ENCODE measurements at regions not wholly inside any gene's neighbourhood (a gene's known extent, or its start where the extent isn't known, plus 50 kb on each side); places are given as distances from the start of the nearest gene placed in this dataset.
A peak's percentile ranks its signal among the peaks of the same experiment; 100 is the strongest.

DNA sequence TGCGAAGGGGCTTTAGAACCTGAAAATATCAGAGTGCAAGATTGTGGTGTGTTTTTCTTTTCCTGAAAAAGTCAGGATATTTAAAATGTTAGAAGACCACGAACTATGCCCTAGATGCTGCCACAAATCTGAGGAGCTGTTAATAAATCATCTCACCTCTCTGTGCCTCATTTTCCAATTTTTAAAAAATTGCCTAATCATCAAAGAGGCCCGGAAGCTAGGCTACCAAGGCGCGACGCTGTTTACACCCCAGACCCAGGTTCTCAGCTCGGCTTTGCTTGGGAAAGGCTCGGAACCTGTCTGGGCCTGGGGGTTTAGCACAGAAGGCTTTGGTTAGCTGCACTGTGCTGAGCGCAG is 409.6 kb downstream of the BCOR start:
- Mint-ChIP-seq H3K4me1 (ENCODE audit: low read depth, unreplicated experiment) (no peaks in the 10 kb centered on the region), H3K27ac (ENCODE audit: unreplicated experiment) (no peak overlapping the region), H3K9me3 (ENCODE audit: low read depth, unreplicated experiment) (no peaks in the 10 kb centered on the region), H3K27me3 (ENCODE audit: unreplicated experiment) (peaks cover 66% of the 10 kb centered on the region), H3K4me3 (ENCODE audit: low read depth, unreplicated experiment) (peak overlapping the region; percentile 14), H3K36me3 (ENCODE audit: insufficient read depth, unreplicated experiment) (no peaks in the 10 kb centered on the region)
- DNase-seq: no peak
- BruUV-seq (replicated peaks): no TSS peak
- CTCF ChIA-PET: no interaction called here
- TF ChIP-seq, protein P1, sequence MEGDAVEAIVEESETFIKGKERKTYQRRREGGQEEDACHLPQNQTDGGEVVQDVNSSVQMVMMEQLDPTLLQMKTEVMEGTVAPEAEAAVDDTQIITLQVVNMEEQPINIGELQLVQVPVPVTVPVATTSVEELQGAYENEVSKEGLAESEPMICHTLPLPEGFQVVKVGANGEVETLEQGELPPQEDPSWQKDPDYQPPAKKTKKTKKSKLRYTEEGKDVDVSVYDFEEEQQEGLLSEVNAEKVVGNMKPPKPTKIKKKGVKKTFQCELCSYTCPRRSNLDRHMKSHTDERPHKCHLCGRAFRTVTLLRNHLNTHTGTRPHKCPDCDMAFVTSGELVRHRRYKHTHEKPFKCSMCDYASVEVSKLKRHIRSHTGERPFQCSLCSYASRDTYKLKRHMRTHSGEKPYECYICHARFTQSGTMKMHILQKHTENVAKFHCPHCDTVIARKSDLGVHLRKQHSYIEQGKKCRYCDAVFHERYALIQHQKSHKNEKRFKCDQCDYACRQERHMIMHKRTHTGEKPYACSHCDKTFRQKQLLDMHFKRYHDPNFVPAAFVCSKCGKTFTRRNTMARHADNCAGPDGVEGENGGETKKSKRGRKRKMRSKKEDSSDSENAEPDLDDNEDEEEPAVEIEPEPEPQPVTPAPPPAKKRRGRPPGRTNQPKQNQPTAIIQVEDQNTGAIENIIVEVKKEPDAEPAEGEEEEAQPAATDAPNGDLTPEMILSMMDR (IDR thresholded peaks at IDR 0.05; ENCODE audit: unreplicated experiment): no peak
- intact Hi-C loops (cut with micrococcal nuclease; ENCODE audit: unreplicated experiment): no loop called here

DNA sequence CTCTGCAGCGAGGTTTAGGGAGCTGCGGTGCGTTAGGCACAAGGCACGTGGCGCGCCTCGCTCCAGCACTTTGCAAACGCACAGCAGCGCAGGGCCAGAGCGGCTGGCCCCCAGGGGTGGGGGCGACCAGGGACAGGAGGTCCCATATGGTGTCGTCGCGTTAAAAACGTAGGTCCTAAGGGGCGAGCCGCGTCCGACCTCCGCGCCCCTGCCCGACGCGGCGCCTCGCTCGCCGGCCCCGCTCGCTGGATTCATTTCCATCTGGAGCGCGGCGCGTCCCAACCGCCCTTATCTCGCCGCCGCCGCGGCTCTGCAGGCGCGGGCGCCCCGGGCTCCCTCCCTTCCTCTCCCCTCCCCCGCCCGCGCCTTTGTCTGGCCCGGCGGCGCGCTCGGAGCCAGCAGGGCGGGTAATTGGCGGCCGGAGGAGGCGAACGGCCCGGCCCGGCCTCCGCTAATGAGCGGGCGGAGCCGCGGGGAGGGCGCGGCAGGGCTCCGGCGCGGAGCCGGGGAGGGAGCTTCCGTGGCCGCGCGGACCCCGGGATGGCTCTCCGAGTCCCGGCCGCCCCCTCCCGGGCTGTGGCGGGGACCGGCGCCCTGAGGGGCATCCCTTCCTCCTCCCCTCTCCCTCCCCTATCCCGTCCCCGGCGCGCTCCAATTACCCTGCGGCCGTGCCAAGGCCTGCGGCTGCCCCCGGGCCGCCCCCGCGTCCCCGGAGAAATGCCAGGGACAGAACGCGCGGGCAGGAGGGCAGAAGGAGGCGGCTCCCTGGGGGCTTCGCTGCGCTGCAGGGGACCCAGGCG is 409.0 kb downstream of the BCOR start:
- Mint-ChIP-seq H3K27ac (ENCODE audit: unreplicated experiment) (no peak overlapping the region), H3K36me3 (ENCODE audit: insufficient read depth, unreplicated experiment) (no peaks in the 10 kb centered on the region)
- CTCF ChIA-PET: no interaction called here

DNA sequence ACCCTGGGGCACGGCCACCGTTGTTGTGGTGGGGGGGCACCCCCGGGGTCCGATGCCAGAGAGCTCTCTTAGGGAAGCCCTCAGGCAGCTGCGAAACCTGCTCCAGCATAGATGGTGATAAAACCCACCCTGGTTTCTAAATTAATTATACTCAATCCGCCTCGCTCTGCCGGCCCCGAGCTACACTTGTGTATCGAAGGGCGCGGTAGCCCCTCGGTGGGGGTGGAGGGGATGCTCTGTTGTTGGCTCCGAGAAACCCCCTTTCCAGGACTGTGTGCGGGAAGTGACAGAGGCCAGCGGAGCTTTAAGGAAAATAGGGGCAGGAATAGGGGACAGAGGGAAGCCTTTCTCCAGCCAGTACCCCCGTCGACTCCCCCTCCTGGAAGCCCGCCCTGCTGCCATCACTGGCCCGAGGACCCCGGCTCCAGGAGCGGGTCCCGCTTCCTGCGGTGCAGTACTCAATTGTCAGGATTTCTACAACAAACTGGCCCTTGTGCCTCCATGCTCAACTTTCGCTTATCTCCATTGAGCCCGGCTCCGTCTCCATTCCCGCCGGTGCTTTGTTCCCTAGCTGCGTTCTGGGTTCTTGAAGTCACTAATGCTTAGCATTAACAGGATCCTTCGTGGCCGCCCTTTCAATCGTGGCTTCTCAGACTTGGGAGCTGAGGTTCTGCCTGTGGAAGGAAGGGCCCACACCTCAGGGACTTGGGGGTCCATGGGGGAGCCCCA is 408.2 kb downstream of the BCOR start:
- Mint-ChIP-seq H3K4me3 (ENCODE audit: low read depth, unreplicated experiment) (peak overlapping the region; percentile 14), H3K27me3 (ENCODE audit: unreplicated experiment) (peaks cover 76% of the 10 kb centered on the region), H3K4me1 (ENCODE audit: low read depth, unreplicated experiment) (no peaks in the 10 kb centered on the region), H3K36me3 (ENCODE audit: insufficient read depth, unreplicated experiment) (no peaks in the 10 kb centered on the region), H3K27ac (ENCODE audit: unreplicated experiment) (no peak overlapping the region), H3K9me3 (ENCODE audit: low read depth, unreplicated experiment) (no peaks in the 10 kb centered on the region)
- intact Hi-C loops (cut with micrococcal nuclease; ENCODE audit: unreplicated experiment): no loop called here
- CTCF ChIA-PET: no interaction called here
- TF ChIP-seq, protein P1 (IDR thresholded peaks at IDR 0.05; ENCODE audit: unreplicated experiment): no peak
- DNase-seq: no peak
- no TSS peak for BruUV-seq (replicated peaks)

More for the DNA sequence above, 409.0 kb downstream of the BCOR start:
- intact Hi-C loops (cut with micrococcal nuclease; ENCODE audit: unreplicated experiment): no loop called here
- Mint-ChIP-seq H3K27me3 (ENCODE audit: unreplicated experiment) (peaks cover 72% of the 10 kb centered on the region), H3K4me1 (ENCODE audit: low read depth, unreplicated experiment) (no peaks in the 10 kb centered on the region), H3K9me3 (ENCODE audit: low read depth, unreplicated experiment) (no peaks in the 10 kb centered on the region), H3K4me3 (ENCODE audit: low read depth, unreplicated experiment) (peak overlapping the region; percentile 14)
- BruUV-seq (replicated peaks): no TSS peak
- TF ChIP-seq, protein P1 (IDR thresholded peaks at IDR 0.05; ENCODE audit: unreplicated experiment): no peak
- peak; percentile 56 for DNase-seq

DNA sequence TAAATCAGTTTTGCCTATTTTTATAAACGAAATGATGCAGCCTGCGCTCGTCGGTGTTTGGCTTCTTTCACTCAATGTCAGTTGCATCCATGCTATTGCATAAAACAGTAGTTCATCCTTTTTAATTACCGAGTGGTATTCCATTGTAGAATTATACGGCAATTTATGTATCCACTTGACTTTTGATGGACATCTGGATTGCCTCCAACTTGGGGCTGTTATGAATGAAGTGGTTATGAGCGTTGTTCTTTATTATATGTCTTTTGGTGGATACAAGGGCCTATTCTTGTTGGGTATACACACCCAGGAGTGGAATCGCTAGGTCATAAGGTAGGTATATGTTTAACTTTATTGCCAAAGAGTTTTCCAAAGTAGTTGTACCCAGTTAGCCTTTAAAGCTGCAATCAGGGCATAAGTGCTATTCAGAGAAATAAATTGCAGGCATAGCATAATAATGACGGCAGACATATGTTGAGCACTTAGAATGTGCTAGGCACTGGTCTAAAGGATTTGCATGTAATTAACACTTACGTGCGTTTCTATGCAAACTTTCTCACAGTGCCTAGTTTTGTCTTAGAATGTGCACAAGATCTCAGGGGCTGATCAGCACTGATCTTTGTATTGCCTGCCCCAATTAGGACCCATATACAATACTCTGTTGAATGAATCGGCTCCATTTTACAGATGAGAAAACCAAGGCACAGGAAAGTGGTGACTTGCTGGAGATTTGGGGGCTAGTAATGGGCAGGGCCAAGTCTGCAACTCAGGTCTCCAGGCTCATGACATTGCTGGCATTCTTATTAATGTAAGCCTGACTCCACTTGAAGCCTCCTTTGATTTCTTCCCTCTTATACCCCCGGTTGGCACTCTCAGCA is 407.0 kb downstream of the BCOR start:
- intact Hi-C loops (cut with micrococcal nuclease; ENCODE audit: unreplicated experiment): no loop called here

More for the DNA sequence above, 407.0 kb downstream of the BCOR start:
- no peak overlapping the region for H3K27ac Mint-ChIP-seq (ENCODE audit: unreplicated experiment)
- TF ChIP-seq, protein P1 (IDR thresholded peaks at IDR 0.05; ENCODE audit: unreplicated experiment): no peak
- CTCF ChIA-PET: no interaction called here
- H3K9me3 Mint-ChIP-seq (ENCODE audit: low read depth, unreplicated experiment): no peaks in the 10 kb centered on the region
- no peaks in the 10 kb centered on the region for H3K4me1 Mint-ChIP-seq (ENCODE audit: low read depth, unreplicated experiment)
- no peak overlapping the region for H3K4me3 Mint-ChIP-seq (ENCODE audit: low read depth, unreplicated experiment)
- H3K36me3 Mint-ChIP-seq (ENCODE audit: insufficient read depth, unreplicated experiment): no peaks in the 10 kb centered on the region
- H3K27me3 Mint-ChIP-seq (ENCODE audit: unreplicated experiment): peaks cover 69% of the 10 kb centered on the region
- no peak for DNase-seq
- no TSS peak for BruUV-seq (replicated peaks)

All from Calu3 (cell line).